ENCODE measurements at regions not wholly inside any gene's neighbourhood (a gene's known extent, or its start where the extent isn't known, plus 50 kb on each side); places are given as distances from the start of the nearest gene placed in this dataset.

DNA sequence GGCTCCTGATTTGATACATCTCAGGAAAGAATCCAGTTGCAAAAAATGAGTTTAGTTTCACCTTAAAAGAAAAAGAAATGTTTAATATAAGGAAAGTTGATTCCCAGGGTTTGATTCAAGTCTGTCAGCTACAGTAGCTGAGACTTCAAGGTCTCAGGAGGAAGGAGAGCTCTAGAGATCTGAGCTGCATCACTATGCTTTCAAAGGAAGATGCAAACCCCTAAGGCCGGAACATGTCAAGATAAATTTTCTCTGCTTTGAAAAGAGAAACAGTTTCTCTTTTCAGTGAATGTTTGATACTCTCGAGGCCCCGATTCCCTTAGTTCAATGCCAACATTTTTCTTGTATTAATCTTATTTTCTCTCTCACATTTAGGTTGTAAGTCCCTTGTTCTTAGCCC, 128.6 kb downstream of the RGPD3 start:
- CTCF ChIA-PET, result no interaction called here

DNA sequence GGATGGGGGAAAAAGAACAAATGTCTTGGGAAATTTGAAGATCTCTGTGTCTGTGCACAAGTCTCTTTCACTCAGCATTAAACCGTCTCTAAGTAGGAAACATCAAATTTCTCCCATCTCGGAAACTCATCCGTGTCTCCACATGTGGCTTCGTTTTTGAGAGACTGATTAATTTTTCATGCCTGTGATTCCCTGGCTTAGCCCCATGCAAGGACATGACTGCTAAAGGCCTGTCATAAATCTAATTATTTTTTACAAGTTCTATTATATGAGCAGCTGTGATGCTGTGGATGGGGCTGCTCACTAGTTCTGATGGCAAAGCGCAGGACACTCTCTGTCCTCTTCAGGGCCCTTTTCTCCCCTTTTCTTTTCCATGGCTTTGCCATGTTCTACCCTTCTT, 129.1 kb downstream of the RGPD3 start:
- H3K9me3 ChIP-seq (ENCODE audit: control insufficient read depth in 1 of 2, insufficient read depth in 1 of 2, low read depth in 1 of 2, low read length in 2 of 2), result no peaks in the 10 kb centered on the region
- TF ChIP-seq JUND (IDR thresholded peaks at IDR 0.05) (no peak), RAD21 (IDR thresholded peaks at IDR 0.05; ENCODE audit: low read depth) (no peak), CEBPB (IDR thresholded peaks at IDR 0.05; ENCODE audit: low read depth) (no peak), EGR1 (IDR thresholded peaks at IDR 0.05; ENCODE audit: low read depth) (no peak), FOSL1 (IDR thresholded peaks at IDR 0.05; ENCODE audit: low read depth) (no peak), POLR2A (IDR thresholded peaks at IDR 0.05; ENCODE audit: borderline replicate concordance, extremely low read depth, insufficient read depth, insufficient read length) (no peak), ZFX (IDR thresholded peaks at IDR 0.05) (no peak), TCF7L2 (IDR thresholded peaks at IDR 0.05; ENCODE audit: borderline replicate concordance, extremely low read depth, insufficient read depth, insufficient read length) (no peak), ZNF274 (IDR thresholded peaks at IDR 0.05; ENCODE audit: low read depth, low read length) (no peak), POLR2AphosphoS5 (IDR thresholded peaks at IDR 0.05; ENCODE audit: low read depth, low read length) (no peak), YY1 (IDR thresholded peaks at IDR 0.05; ENCODE audit: extremely low read depth, insufficient replicate concordance, low read depth, low read length) (no peak)
- TF ChIP-seq, protein P1, sequence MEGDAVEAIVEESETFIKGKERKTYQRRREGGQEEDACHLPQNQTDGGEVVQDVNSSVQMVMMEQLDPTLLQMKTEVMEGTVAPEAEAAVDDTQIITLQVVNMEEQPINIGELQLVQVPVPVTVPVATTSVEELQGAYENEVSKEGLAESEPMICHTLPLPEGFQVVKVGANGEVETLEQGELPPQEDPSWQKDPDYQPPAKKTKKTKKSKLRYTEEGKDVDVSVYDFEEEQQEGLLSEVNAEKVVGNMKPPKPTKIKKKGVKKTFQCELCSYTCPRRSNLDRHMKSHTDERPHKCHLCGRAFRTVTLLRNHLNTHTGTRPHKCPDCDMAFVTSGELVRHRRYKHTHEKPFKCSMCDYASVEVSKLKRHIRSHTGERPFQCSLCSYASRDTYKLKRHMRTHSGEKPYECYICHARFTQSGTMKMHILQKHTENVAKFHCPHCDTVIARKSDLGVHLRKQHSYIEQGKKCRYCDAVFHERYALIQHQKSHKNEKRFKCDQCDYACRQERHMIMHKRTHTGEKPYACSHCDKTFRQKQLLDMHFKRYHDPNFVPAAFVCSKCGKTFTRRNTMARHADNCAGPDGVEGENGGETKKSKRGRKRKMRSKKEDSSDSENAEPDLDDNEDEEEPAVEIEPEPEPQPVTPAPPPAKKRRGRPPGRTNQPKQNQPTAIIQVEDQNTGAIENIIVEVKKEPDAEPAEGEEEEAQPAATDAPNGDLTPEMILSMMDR (IDR thresholded peaks at IDR 0.05 in 2 of 3, conservative IDR thresholded peaks at IDR 0.05 in 1 of 3; ENCODE audit: borderline replicate concordance in 1 of 3, insufficient read depth in 1 of 3, low read depth in 2 of 3, low read length in 2 of 3), result no peak
- TF ChIP-seq, protein P2, sequence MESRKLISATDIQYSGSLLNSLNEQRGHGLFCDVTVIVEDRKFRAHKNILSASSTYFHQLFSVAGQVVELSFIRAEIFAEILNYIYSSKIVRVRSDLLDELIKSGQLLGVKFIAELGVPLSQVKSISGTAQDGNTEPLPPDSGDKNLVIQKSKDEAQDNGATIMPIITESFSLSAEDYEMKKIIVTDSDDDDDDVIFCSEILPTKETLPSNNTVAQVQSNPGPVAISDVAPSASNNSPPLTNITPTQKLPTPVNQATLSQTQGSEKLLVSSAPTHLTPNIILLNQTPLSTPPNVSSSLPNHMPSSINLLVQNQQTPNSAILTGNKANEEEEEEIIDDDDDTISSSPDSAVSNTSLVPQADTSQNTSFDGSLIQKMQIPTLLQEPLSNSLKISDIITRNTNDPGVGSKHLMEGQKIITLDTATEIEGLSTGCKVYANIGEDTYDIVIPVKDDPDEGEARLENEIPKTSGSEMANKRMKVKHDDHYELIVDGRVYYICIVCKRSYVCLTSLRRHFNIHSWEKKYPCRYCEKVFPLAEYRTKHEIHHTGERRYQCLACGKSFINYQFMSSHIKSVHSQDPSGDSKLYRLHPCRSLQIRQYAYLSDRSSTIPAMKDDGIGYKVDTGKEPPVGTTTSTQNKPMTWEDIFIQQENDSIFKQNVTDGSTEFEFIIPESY (IDR thresholded peaks at IDR 0.05; ENCODE audit: extremely low read depth, insufficient replicate concordance, low read length), result no peak
- no peak overlapping the region for H3K9ac ChIP-seq (ENCODE audit: low read length)
- no peaks in the 10 kb centered on the region for H3K79me2 ChIP-seq (ENCODE audit: insufficient read depth, low read length)
- RAD21 ChIA-PET (ENCODE audit: low non-redundant PET in 1 of 2, low total read pairs in 2 of 2, uncharacterized antibody in 2 of 2, unreplicated experiment in 2 of 2), result no interaction called here
- no peaks in the 10 kb centered on the region for H3K4me1 ChIP-seq (ENCODE audit: control insufficient read depth in 1 of 2, insufficient read depth in 2 of 2, low read length in 2 of 2)
- no peak overlapping the region for H3K4me2 ChIP-seq (ENCODE audit: low read length)
- no peak for ATAC-seq
- no peak overlapping the region for H3K4me3 ChIP-seq (replicated peaks in 1 of 2; ENCODE audit: low read depth in 1 of 2, low read length in 2 of 2)
- no peaks in the 10 kb centered on the region for H3K36me3 ChIP-seq (ENCODE audit: control insufficient read depth in 1 of 2, insufficient read depth in 2 of 2, low read length in 2 of 2)
- H3K27ac ChIP-seq (ENCODE audit: low read depth, low read length), result no peak overlapping the region
- no peaks in the 10 kb centered on the region for H3K9me2 ChIP-seq (ENCODE audit: insufficient read depth)
- intact Hi-C loops (cut with micrococcal nuclease), result no loop called here
- DNase-seq (ENCODE audit: low read depth, low spot score), result no peak
- no peaks in the 10 kb centered on the region for H3K27me3 ChIP-seq (ENCODE audit: insufficient read depth, low read length)
- CTCF ChIA-PET, result no interaction called here
- POLR2A ChIA-PET, result no interaction called here
- H2AFZ ChIP-seq (ENCODE audit: low read depth, low read length, poor library complexity, severe bottlenecking), result no peak overlapping the region
- H4K20me1 ChIP-seq (ENCODE audit: insufficient read depth), result no peaks in the 10 kb centered on the region
- no TSS peak for BruUV-seq (replicated peaks)

More for the DNA sequence above, 128.6 kb downstream of the RGPD3 start:
- no peak for TF ChIP-seq ZFX (IDR thresholded peaks at IDR 0.05)
- Histone ChIP-seq H3K9ac (ENCODE audit: low read length) (no peak overlapping the region), H3K4me2 (ENCODE audit: low read length) (no peak overlapping the region), H4K20me1 (ENCODE audit: insufficient read depth) (no peaks in the 10 kb centered on the region), H3K4me1 (ENCODE audit: control insufficient read depth in 1 of 2, insufficient read depth in 2 of 2, low read length in 2 of 2) (no peaks in the 10 kb centered on the region), H3K36me3 (ENCODE audit: control insufficient read depth in 1 of 2, insufficient read depth in 2 of 2, low read length in 2 of 2) (no peaks in the 10 kb centered on the region), H3K27me3 (ENCODE audit: insufficient read depth, low read length) (no peaks in the 10 kb centered on the region), H3K79me2 (ENCODE audit: insufficient read depth, low read length) (no peaks in the 10 kb centered on the region), H3K27ac (ENCODE audit: low read depth, low read length) (no peak overlapping the region), H3K4me3 (replicated peaks in 1 of 2; ENCODE audit: low read depth in 1 of 2, low read length in 2 of 2) (no peak overlapping the region), H3K9me2 (ENCODE audit: insufficient read depth) (no peaks in the 10 kb centered on the region), H2AFZ (ENCODE audit: low read depth, low read length, poor library complexity, severe bottlenecking) (no peak overlapping the region), H3K9me3 (ENCODE audit: control insufficient read depth in 1 of 2, insufficient read depth in 1 of 2, low read depth in 1 of 2, low read length in 2 of 2) (no peaks in the 10 kb centered on the region)
- ChIA-PET POLR2A (no interaction called here), RAD21 (ENCODE audit: low non-redundant PET in 1 of 2, low total read pairs in 2 of 2, uncharacterized antibody in 2 of 2, unreplicated experiment in 2 of 2) (no interaction called here)
- no peak for DNase-seq (ENCODE audit: low read depth, low spot score)
- intact Hi-C loops (cut with micrococcal nuclease), result no loop called here
- no peak for ATAC-seq
- no TSS peak for BruUV-seq (replicated peaks)
